ENCODE measurements at regions not wholly inside any gene's neighbourhood (a gene's known extent, or its start where the extent isn't known, plus 50 kb on each side); places are given as distances from the start of the nearest gene placed in this dataset.

DNA sequence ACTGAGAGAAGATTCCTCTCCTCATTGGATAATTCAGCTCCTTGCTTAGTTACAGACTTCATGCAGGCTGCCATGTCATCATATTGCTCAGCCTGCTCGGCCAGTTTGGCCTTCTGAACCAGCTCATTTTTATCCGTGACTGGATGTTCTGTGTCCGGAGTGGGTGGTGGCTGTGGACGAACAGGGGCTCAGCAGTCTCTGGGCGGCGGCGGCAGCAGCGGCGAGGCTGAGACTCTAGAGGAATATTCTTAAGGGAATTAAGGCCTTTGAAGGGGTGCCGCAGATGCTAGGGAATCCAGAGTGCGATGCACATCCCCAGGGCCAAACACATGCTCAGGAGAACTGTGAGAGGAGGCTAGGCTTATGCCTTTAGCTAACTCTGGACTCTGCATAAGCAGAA, 97.9 kb upstream of the GYPC start:
- no peak for DNase-seq (ENCODE audit: low read depth in 2 of 2)

DNA sequence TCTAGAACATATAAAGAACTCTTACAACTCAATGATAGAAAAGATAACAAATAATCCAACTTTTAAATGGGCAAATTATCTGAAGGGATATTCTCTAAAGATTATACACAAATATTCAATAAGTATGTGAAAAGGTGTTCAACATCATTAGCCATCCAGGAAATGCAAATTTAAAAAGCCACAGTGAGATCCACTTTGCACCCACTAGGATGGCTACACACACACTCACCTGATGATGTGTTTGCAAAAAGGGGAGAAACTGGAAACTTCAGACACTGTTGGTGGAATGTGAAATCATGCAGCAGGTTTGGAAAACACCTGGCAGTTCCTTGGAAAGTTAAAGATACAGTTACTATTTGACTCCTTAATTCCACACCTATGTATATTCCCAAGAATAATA, 87.2 kb upstream of the GYPC start:
- DNase-seq (ENCODE audit: low read depth in 2 of 2), result no peak

DNA sequence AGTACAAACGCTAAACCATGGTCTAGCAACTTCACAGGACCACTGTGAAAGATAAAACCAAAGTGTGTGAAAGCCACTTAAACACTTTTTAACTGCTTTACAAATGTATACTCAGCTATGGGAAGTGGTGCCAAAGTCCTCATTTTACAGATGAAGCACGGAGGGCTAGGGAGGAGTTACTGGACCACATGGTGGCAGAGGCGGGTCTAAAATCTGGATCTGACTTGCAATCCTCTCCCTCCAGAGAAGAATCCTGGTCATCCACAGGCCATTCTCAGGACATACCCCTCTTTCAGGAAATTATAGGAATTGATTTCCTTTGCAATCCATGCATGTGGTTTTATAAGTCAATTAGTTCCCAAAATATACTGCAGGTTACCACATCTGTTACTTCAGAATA, 84.6 kb upstream of the GYPC start:
- no peak for DNase-seq (ENCODE audit: low read depth in 2 of 2)

DNA sequence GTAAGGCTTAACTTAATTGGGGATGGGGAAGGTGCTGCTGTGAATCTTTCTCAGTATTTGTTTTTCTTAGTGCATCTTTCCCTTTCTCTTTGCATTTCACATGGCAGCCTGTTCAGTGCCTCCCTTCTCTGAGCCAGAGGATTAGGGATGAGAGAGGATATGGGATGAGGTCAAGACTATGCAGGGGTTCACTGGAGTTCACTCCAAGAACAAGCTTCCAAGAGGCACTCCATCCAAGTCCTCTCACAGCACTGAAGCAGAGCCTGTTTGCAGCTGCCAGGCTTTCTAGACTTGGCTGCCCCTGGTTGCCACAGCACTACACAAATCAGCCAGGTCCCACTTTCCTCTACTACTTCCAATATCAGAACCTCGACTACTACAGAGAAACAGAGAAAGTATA, 80.3 kb upstream of the GYPC start:
- DNase-seq (ENCODE audit: low read depth in 2 of 2), result no peak

DNA sequence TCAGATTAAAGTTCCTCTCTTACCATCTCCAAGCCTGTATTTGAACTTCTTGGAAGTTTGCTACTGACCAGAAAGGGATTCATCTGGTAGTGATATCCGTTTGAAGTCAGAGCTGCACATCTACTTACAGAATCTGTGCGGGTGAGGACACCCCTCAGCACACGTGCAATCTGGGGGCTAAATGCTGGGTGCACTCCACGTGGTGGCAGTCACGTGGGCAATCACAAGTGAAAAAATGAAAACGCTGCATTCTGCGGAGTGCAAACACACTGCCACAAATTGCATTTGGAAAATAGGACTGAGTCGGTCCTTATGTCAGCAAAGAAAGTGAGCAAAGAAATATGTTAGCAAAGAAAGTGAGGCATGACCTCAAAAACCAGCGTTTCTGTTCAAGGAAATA, 76.1 kb upstream of the GYPC start:
- DNase-seq (ENCODE audit: low read depth in 2 of 2), result no peak

DNA sequence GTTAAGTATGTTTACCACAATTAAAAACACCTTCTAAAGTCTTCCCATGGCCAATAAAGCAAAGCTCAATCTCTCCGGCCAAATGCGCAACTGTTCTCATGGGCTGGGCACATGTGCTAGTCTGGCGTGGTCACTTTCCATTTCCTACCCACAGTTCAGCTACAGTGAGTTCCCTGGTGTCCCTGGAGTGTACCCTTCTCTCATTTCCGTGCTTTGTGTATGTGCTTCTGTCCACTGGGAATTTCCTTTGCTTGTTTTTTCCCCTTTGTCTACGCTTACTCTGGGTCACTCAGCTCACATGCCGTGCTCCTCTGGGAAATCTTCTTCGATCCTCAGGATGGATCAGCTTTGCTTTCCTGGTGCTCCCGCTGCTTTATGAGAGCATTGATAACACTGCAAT, 69.6 kb upstream of the GYPC start:
- no peak for DNase-seq (ENCODE audit: low read depth in 2 of 2)

DNA sequence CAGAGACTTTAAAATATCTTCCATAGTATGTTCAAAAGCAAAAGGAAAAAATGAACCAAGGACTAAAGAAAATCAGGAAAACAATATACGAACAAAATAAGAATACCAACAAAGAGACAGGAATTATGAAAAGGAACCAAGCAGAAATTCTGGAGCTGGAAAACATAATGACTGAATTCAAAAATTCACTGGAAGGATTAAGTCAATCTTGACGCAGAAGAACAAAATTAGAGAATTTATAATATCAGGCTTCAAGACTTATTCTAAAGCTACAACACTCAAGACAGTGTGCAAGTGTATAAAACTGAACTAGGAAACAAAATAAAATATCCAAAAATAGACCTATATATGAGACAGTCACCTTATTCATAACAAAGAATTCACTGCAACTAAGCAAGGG, 56.9 kb upstream of the GYPC start:
- DNase-seq (ENCODE audit: low read depth in 2 of 2), result no peak

DNA sequence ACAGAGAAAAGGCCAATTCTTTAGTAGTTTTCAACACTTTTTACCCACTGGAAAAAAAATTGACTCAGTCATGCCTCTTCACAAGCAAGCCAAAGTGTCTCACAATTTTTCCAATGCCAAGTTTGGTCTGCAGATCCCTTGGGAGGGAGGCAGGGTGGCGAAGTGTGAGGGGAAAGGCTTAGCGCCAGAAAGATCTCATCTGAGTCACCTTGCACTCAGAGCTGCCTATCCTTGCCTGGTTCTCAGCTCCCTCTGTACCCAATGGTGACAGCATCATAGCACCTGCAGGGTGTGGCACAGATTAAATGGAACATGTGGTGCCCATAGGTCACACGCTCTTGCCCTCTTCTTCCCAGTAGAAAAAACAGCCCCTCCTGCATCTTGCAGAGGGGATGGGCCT, 55.2 kb upstream of the GYPC start:
- no peak for DNase-seq (ENCODE audit: low read depth in 2 of 2)

DNA sequence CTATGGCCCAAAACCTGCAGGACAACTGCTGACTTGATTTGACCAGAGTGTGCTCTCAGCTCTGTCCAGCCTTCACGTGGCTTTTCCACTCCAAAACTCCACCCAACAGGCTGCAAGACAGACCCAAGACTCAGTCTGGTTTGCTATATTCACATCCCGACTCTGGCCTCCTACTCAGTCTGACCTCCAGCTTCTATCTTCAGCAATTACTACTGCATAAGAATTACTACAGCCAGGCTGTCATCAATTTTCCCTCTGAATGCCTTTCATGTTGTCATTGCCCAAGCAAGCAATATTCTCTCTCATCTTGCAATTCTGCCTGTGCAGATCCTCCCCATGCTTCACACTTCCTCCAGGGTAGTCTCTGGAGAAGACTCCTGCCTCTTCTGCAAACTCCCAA, 53.6 kb upstream of the GYPC start:
- no peak for DNase-seq (ENCODE audit: low read depth in 2 of 2)
